Fibroblast of skin of scalp (primary cell): ENCODE measurements at regions not wholly inside any gene's neighbourhood (a gene's known extent, or its start where the extent isn't known, plus 50 kb on each side); places are given as distances from the start of the nearest gene placed in this dataset.

ENCODE experiments used
- DNase-seq: peaks from one replicate; pipeline ENCODE4 v3.0.0-alpha.2; 2013

- DNase-seq: no peak
Measured at GRCh38 chr16:82567175-82567574, 59.6 kb upstream of the CDH13 start.

- DNase-seq: no peak
Measured at GRCh38 chr16:82563401-82563800, 63.4 kb upstream of the CDH13 start.

- no peak for DNase-seq
Measured at GRCh38 chr16:82562183-82562683, 64.5 kb upstream of the CDH13 start.

GRCh38 chr16:82560805-82561325 lies 65.9 kb upstream of the CDH13 start:
- no peak for DNase-seq

GRCh38 chr16:82544378-82545160 lies 82.2 kb upstream of the CDH13 start:
- DNase-seq: no peak

- DNase-seq: no peak
Measured at GRCh38 chr16:82542714-82543113, 84.1 kb upstream of the CDH13 start.

- DNase-seq: no peak
Measured at GRCh38 chr16:82541103-82541502, 85.7 kb upstream of the CDH13 start.

- no peak for DNase-seq
Measured at GRCh38 chr16:82535764-82536163, 91.0 kb upstream of the CDH13 start.

GRCh38 chr16:82535262-82535661 lies 91.5 kb upstream of the CDH13 start:
- no peak for DNase-seq

- no peak for DNase-seq
Measured at GRCh38 chr16:82533189-82533588, 93.6 kb upstream of the CDH13 start.

- DNase-seq: no peak
Measured at GRCh38 chr16:82530883-82531282, 95.9 kb upstream of the CDH13 start.

- no peak for DNase-seq
Measured at GRCh38 chr16:82527101-82527500, 99.7 kb upstream of the CDH13 start.

GRCh38 chr16:82524976-82525375 lies 101.8 kb upstream of the CDH13 start:
- DNase-seq: no peak

GRCh38 chr16:82523815-82524214 lies 103.0 kb upstream of the CDH13 start:
- DNase-seq: no peak

- no peak for DNase-seq
Measured at GRCh38 chr16:82522026-82522425, 104.7 kb upstream of the CDH13 start.

GRCh38 chr16:82518811-82519210 lies 108.0 kb upstream of the CDH13 start:
- DNase-seq: no peak

- no peak for DNase-seq
Measured at GRCh38 chr16:82514262-82514661, 112.5 kb upstream of the CDH13 start.

GRCh38 chr16:82510789-82511305 lies 115.9 kb upstream of the CDH13 start:
- DNase-seq: no peak

- DNase-seq: no peak
Measured at GRCh38 chr16:82509691-82510430, 116.9 kb upstream of the CDH13 start.

GRCh38 chr16:82506692-82507670 lies 119.8 kb upstream of the CDH13 start:
- no peak for DNase-seq

GRCh38 chr16:82504836-82505235 lies 121.9 kb upstream of the CDH13 start:
- no peak for DNase-seq

GRCh38 chr16:82499302-82499701 lies 127.5 kb upstream of the CDH13 start:
- DNase-seq: no peak
